ENCODE measurements at regions not wholly inside any gene's neighbourhood (a gene's known extent, or its start where the extent isn't known, plus 50 kb on each side); places are given as distances from the start of the nearest gene placed in this dataset.

GRCh38 chr3:148218222-148218621 is 479.5 kb upstream of the AGTR1 start:
- no peak overlapping the region for H3K27ac ChIP-seq
- 44 to 51% methylated on average over 3 of the region's 3 CpGs for WGBS, 2 donors
- no peaks in the 10 kb centered on the region for H3K27me3 ChIP-seq
- DNase-seq (ENCODE audit: low spot score in 2 of 2) = peak in 1 of 2 donors; percentile 20
- H3K4me1 ChIP-seq = peaks cover 0 to 3% (median 0%) of the 10 kb centered on the region in 4 donors
- H3K9me3 ChIP-seq = no peaks in the 10 kb centered on the region
- TF ChIP-seq POLR2A (IDR thresholded peaks at IDR 0.05) (no peak), EP300 (IDR thresholded peaks at IDR 0.05) (peak in 1 of 2 donors; percentile 64)
- no peaks in the 10 kb centered on the region for H3K36me3 ChIP-seq
- no peak overlapping the region for H3K4me3 ChIP-seq

- no peak for DNase-seq (ENCODE audit: low spot score in 2 of 2)
- no peak overlapping the region for H3K27ac ChIP-seq
- peaks cover 0 to 6% (median 0%) of the 10 kb centered on the region in 4 donors for H3K4me1 ChIP-seq
- no peaks in the 10 kb centered on the region for H3K27me3 ChIP-seq
- H3K4me3 ChIP-seq = no peak overlapping the region
- 97 to 98% methylated on average over 2 of the region's 2 CpGs for WGBS, 2 donors
- no peaks in the 10 kb centered on the region for H3K9me3 ChIP-seq
- TF ChIP-seq EP300 (IDR thresholded peaks at IDR 0.05) (no peak), POLR2A (IDR thresholded peaks at IDR 0.05) (no peak), CTCF (IDR thresholded peaks at IDR 0.05) (no peak)
- no peaks in the 10 kb centered on the region for H3K36me3 ChIP-seq
Measured at GRCh38 chr3:148219999-148220398, 477.7 kb upstream of the AGTR1 start.

- 58 to 92% methylated on average over 1 of the region's 1 CpG for WGBS, 2 donors
- TF ChIP-seq CTCF (IDR thresholded peaks at IDR 0.05) (no peak), EP300 (IDR thresholded peaks at IDR 0.05) (no peak), POLR2A (IDR thresholded peaks at IDR 0.05) (no peak)
Measured at GRCh38 chr3:148221303-148221702, 476.4 kb upstream of the AGTR1 start.

GRCh38 chr3:148223266-148223665 is 474.4 kb upstream of the AGTR1 start:
- no peaks in the 10 kb centered on the region for H3K27me3 ChIP-seq
- WGBS, 2 donors = 27 to 36% methylated on average over 2 of the region's 2 CpGs
- no peak for DNase-seq (ENCODE audit: low spot score in 2 of 2)
- TF ChIP-seq EP300 (IDR thresholded peaks at IDR 0.05) (no peak), POLR2A (IDR thresholded peaks at IDR 0.05) (no peak), CTCF (IDR thresholded peaks at IDR 0.05) (no peak)
- peak overlapping the region in 1 of 4 donors; percentile 51 for H3K27ac ChIP-seq
- H3K4me1 ChIP-seq = peaks cover 0 to 8% (median 0%) of the 10 kb centered on the region in 4 donors
- no peak overlapping the region for H3K4me3 ChIP-seq
- no peaks in the 10 kb centered on the region for H3K36me3 ChIP-seq
- H3K9me3 ChIP-seq = no peaks in the 10 kb centered on the region

More at GRCh38 chr3:148221303-148221702, 476.4 kb upstream of the AGTR1 start:
- peaks cover 0 to 6% (median 0%) of the 10 kb centered on the region in 4 donors for H3K4me1 ChIP-seq
- DNase-seq (ENCODE audit: low spot score in 2 of 2) = no peak
- H3K27me3 ChIP-seq = no peaks in the 10 kb centered on the region
- no peak overlapping the region for H3K27ac ChIP-seq
- no peaks in the 10 kb centered on the region for H3K9me3 ChIP-seq
- H3K36me3 ChIP-seq = no peaks in the 10 kb centered on the region
- H3K4me3 ChIP-seq = no peak overlapping the region

- DNase-seq (ENCODE audit: low spot score in 2 of 2) = no peak
- WGBS, 2 donors = 71 to 84% methylated on average over 3 of the region's 3 CpGs
Measured at GRCh38 chr3:148226246-148226645, 471.5 kb upstream of the AGTR1 start.

More at GRCh38 chr3:148226246-148226645, 471.5 kb upstream of the AGTR1 start:
- TF ChIP-seq EP300 (IDR thresholded peaks at IDR 0.05) (no peak), CTCF (IDR thresholded peaks at IDR 0.05) (no peak), POLR2A (IDR thresholded peaks at IDR 0.05) (no peak)
- Histone ChIP-seq H3K9me3 (no peaks in the 10 kb centered on the region), H3K4me3 (no peak overlapping the region), H3K27ac (no peak overlapping the region), H3K4me1 (peaks cover 0 to 8% (median 0%) of the 10 kb centered on the region in 4 donors), H3K36me3 (no peaks in the 10 kb centered on the region), H3K27me3 (no peaks in the 10 kb centered on the region)
